ENCODE measurements at regions not wholly inside any gene's neighbourhood (a gene's known extent, or its start where the extent isn't known, plus 50 kb on each side); places are given as distances from the start of the nearest gene placed in this dataset.
"Not testable (repeated sequence)": the region's sequence is repeated elsewhere in the genome, so short reads cannot be mapped to it uniquely, and the experiment has no call there.

- DNase-seq (ENCODE audit: low read depth, low spot score) (no peak), ATAC-seq (no peak)
- Histone ChIP-seq H3K4me3 (ENCODE audit: low read depth in 2 of 2, low read length in 2 of 2) (no peak overlapping the region), H3K27ac (ENCODE audit: low read length) (no peak overlapping the region), H3K9me3 (ENCODE audit: control insufficient read depth, insufficient read depth, low read depth, low read length) (no peaks in the 10 kb centered on the region), H3K4me1 (ENCODE audit: control insufficient read depth, insufficient read depth, low read length) (no peaks in the 10 kb centered on the region), H3K36me3 (ENCODE audit: control insufficient read depth, insufficient read depth, low read length) (no peaks in the 10 kb centered on the region), H3K27me3 (ENCODE audit: control insufficient read depth, insufficient read depth, low read length) (no peaks in the 10 kb centered on the region)
- BruUV-seq (replicated peaks), result no TSS peak
- CTCF ChIA-PET, result no interaction called here
- intact Hi-C loops (cut with micrococcal nuclease; ENCODE audit: unreplicated experiment) (no loop called here), in situ Hi-C loops (cut with HindIII; ENCODE audit: low pct_unique_long_range_greater_than_20kb, low sequenced_read_pairs) (no loop called here)
- TF ChIP-seq CTCF (IDR thresholded peaks at IDR 0.05) (no peak), POLR2AphosphoS5 (IDR thresholded peaks at IDR 0.05; ENCODE audit: low read depth, low read length) (no peak), SIN3A (IDR thresholded peaks at IDR 0.05; ENCODE audit: borderline replicate concordance, insufficient read depth, low read depth, low read length) (no peak), REST (IDR thresholded peaks at IDR 0.05; ENCODE audit: insufficient read depth in 1 of 2, low read depth in 2 of 2, low read length in 1 of 2) (no peak), TCF7L2 (IDR thresholded peaks at IDR 0.05; ENCODE audit: low read depth, low read length) (no peak)
- POLR2A ChIA-PET, result no interaction called here
These were observed 1484.5 kb upstream of the TENM4 start for GRCh38 chr11:80925321-80925720.

GRCh38 chr11:80921310-80921709, 1480.5 kb upstream of the TENM4 start:
- H3K27me3 ChIP-seq (ENCODE audit: control insufficient read depth, insufficient read depth, low read length); H3K9me3 ChIP-seq (ENCODE audit: control insufficient read depth, insufficient read depth, low read depth, low read length); in situ Hi-C loops (cut with HindIII; ENCODE audit: low pct_unique_long_range_greater_than_20kb, low sequenced_read_pairs); H3K4me1 ChIP-seq (ENCODE audit: control insufficient read depth, insufficient read depth, low read length); intact Hi-C loops (cut with micrococcal nuclease; ENCODE audit: unreplicated experiment); H3K27ac ChIP-seq (ENCODE audit: low read length); POLR2A ChIA-PET; DNase-seq (ENCODE audit: low read depth, low spot score); BruUV-seq (replicated peaks); H3K4me3 ChIP-seq (ENCODE audit: low read depth in 2 of 2, low read length in 2 of 2); H3K36me3 ChIP-seq (ENCODE audit: control insufficient read depth, insufficient read depth, low read length); ATAC-seq; CTCF ChIA-PET: not testable (repeated sequence)

DNA sequence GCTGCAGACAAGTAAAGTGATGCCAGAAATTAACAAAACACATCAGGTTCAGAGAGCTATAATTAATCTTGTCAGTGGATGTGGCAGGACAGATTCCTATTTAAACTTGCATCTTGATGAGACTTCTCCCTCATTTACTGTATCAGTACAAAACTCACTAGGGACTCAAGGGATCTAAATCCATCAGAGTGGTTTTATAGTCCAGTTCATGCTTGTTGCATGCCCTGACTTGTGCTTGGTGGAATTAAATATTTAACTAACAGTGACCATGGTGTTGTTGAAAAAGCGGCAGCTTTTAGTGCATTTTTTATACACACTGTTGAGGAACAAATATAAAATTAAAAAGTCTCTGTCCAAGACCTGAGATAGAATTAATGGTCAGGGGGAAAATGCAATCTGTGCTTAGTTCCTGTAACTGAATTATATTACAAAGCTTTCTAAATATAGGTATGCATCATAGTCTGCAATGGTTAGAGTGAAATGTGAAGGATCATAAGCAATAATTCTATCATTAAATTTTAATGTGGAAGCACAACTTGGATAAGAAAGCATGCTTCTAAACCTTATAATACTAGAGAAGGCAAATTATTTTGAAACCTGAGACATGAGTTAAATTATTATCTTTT, 1475.5 kb upstream of the TENM4 start:
- in situ Hi-C loops (cut with HindIII; ENCODE audit: low pct_unique_long_range_greater_than_20kb, low sequenced_read_pairs) (no loop called here), intact Hi-C loops (cut with micrococcal nuclease; ENCODE audit: unreplicated experiment) (no loop called here)
- H3K9me3 ChIP-seq (ENCODE audit: control insufficient read depth, insufficient read depth, low read depth, low read length), result no peaks in the 10 kb centered on the region
- no peak for ATAC-seq
- TF ChIP-seq REST (IDR thresholded peaks at IDR 0.05; ENCODE audit: insufficient read depth in 1 of 2, low read depth in 2 of 2, low read length in 1 of 2), result no peak
- no peak for TF ChIP-seq CTCF (IDR thresholded peaks at IDR 0.05)
- TF ChIP-seq TCF7L2 (IDR thresholded peaks at IDR 0.05; ENCODE audit: low read depth, low read length), result no peak
- no peak for TF ChIP-seq POLR2AphosphoS5 (IDR thresholded peaks at IDR 0.05; ENCODE audit: low read depth, low read length)
- TF ChIP-seq SIN3A (IDR thresholded peaks at IDR 0.05; ENCODE audit: borderline replicate concordance, insufficient read depth, low read depth, low read length), result no peak
- ChIA-PET CTCF (no interaction called here), POLR2A (no interaction called here)
- no peak overlapping the region for H3K27ac ChIP-seq (ENCODE audit: low read length)
- H3K36me3 ChIP-seq (ENCODE audit: control insufficient read depth, insufficient read depth, low read length), result no peaks in the 10 kb centered on the region
- BruUV-seq (replicated peaks), result no TSS peak
- H3K4me1 ChIP-seq (ENCODE audit: control insufficient read depth, insufficient read depth, low read length), result no peaks in the 10 kb centered on the region
- DNase-seq (ENCODE audit: low read depth, low spot score), result no peak
- H3K27me3 ChIP-seq (ENCODE audit: control insufficient read depth, insufficient read depth, low read length), result no peaks in the 10 kb centered on the region
- no peak overlapping the region for H3K4me3 ChIP-seq (ENCODE audit: low read depth in 2 of 2, low read length in 2 of 2)

All from Panc1 (cell line).